Activated CD4-positive, alpha-beta T cell treated with anti-CD3 and anti-CD28 coated beads, Interleukin-2, Interleukin-6, amounts not matched to agents 100 ng/mL and 50 ng/mL, durations not matched to agents 16 hours and 8 hours (primary cell): ENCODE measurements at regions not wholly inside any gene's neighbourhood (a gene's known extent, or its start where the extent isn't known, plus 50 kb on each side); places are given as distances from the start of the nearest gene placed in this dataset.
"Not testable (repeated sequence)": the region's sequence is repeated elsewhere in the genome, so short reads cannot be mapped to it uniquely, and the experiment has no call there.

Source experiments
- DNase-seq: peaks from one replicate; pipeline ENCODE4 v3.0.0-alpha.2; 2020

DNA sequence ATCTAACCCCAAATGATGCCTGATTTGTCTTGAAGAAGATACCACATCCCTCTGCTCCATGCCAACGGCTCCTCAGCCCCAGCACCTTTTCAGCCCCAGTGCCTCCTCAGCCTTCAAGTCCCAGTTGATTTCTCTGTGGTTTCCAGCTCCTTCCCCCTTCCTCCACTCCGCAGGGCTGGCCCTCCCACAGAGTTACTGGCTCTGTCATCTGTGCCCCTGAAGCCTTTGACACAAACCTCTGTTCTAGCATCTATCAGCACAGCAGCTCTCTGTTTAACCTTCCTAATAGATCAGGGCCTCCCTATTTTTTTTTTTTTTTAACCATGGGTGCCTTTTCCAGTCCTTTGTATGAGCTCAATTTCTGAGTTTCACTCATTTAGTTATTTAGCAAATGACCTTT lies 201.3 kb upstream of the CXCR4 start:
- peak; percentile 36 for DNase-seq

DNA sequence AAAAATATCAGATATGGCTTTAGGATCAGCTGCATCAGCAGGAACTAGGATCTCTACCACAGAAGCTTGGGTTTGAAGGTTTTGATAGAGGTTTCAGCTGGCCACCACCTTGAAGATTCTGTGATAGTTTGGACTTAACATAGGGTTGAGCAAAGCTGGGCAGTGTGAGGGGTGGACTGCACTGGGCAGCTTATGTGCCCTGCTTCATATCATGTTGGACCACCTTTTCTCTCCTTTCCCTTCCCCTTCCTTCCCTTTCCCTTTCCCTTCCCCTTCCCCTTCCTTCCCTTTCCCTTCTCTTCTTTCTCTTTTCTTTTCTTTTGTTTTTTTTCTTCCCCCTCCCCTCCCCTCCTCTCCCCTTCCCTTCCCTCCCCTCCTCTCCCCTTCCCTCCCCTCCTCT lies 196.3 kb upstream of the CXCR4 start:
- no peak for DNase-seq

DNA sequence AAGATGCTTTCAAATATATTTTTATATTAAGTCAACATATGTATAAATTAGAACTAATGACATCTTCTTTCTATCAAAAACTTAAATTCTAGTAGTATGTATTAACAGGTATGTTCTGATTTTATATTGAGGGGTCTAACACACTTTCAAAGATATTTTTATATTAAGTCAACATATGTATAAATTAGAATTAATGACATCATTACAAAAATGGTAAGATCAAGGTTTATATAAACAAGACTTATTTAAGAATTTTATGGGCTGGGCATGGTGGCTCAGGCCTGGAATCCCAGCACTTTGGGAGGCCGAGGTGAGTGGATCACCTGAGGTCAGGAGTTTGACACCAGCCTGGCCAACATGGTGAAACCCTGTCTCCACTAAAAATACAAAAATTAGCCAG lies 194.6 kb upstream of the CXCR4 start:
- DNase-seq = not testable (repeated sequence)

DNA sequence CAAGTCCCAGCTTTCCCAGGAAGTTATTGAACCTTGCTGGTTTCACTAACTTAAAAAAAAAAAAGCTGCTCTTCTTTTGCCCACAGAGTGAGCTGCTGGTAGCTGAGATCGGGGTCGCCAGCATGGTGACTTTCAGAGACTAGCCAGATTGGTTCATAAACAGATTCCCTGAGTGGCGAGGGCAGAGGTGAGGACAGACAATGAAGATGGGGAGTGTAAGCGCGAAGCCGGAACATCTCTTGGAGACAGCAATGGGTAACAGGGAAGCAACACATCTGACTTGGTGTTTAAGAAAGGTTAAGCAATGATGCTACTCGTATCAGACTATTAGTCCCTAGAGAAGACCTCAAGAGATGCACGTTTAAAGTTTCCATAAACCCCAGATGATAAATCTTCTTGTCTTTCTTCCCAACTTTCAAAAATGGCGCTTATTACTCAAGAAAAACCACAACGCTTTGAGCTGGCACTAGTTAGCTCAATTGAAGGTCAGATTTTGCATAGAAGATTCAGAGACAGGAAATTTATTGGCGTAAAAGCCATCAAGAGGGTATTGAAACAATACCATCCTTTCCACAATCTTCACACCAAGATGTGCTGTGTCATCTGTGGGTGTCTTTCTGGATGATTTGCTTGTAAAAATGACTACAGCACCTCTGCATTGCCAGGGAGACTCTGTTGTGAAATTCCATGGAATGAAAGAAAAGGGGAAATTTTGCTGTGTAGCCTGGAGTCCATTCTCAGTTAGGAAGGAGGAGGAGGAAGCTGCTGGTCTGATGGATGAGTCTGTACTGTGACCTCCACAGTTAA lies 193.1 kb upstream of the CXCR4 start:
- DNase-seq = peak; percentile 62

DNA sequence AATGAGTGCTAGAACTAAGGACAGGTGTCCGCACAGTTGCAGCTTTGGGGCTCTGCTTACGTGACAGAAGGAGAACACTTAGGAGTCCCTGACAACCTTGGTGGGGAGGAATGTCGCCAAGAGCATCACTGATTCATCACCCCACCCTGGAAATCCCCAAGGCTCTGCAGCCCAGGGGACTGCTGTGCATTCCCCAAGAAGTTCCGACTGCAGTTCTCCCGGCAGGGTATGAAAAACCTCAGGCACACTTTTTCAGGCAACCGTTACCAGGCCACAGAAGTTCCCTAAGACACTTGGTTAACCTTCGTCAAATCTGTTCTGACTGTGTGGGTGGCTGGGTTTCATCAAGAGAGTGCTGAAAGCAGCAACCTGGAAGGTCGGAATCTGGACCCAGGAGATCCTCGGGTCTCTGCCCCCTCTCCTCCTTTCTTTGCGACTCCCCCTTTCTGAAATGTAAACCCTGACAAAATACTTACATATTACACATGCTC lies 192.1 kb upstream of the CXCR4 start:
- DNase-seq = peak; percentile 58

DNA sequence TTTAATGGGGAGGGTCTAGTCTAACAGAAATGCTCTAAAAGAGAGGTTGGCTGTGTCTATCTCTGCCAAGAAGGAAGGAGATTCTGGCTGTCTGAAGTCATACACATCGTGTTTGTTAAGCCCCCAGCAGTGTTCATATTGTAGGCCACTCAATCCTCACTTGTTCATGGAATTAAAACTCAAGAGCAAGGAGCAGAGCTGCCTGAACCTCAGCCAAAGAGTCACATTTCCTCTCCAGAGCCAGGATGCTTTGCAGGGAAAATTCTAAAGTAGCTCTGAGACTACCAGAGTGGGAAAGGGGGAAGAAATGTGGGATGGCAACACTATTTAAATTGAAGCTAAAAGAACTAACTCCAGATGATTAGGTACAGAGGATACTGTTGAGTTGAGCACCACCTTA lies 190.7 kb upstream of the CXCR4 start:
- DNase-seq = no peak

DNA sequence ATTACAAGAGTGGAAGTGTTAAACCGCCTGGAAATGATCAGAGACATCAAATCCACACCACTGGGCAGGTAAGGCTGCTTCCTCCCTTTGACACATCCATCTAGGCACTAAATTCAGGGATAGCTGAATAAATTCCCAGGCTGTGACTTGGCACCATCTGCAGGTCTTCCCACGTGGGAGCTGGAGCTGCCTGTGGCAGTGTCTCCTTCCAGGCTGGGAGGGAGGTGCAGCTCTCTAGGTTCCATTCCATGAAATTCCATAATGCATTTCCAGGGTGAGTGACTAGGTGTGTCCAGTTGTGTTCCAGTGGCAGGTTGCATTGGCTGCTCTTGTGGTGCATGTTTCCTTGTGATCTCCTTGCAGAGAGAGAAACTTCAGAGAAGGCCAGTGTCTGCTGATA lies 188.9 kb upstream of the CXCR4 start:
- DNase-seq = no peak

DNA sequence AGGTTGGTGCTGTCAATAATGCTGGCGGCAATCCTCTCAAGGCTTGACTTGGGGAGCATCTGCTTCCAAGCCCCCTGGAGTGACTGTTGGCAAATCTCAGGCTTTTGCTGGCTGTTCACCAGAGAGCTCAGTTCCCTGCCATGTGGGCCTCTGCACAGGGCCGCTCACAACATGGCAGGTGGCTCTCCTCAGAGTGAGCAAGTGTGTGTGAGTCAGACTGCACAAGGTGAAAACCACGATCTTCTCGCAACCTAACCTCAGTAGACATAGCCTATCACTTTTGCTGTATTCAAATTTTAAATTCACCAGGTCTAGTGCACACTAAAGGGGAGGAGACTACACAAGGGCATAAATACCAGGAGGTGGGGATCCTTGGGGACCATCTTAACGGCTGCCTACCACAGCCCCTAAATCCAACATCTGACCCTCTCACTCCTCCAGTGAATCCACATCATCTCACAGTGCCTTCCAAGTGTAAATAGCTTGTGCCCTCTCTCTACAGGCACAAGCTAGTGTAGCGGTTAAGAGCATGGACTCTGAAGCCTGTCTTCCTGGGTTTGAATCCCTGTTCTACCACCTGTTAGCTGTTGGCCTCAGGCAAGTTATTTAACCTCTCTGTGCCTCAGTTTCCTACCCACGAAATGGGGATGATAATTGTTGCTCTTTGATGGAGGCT lies 187.7 kb upstream of the CXCR4 start:
- peak; percentile 79 for DNase-seq

DNA sequence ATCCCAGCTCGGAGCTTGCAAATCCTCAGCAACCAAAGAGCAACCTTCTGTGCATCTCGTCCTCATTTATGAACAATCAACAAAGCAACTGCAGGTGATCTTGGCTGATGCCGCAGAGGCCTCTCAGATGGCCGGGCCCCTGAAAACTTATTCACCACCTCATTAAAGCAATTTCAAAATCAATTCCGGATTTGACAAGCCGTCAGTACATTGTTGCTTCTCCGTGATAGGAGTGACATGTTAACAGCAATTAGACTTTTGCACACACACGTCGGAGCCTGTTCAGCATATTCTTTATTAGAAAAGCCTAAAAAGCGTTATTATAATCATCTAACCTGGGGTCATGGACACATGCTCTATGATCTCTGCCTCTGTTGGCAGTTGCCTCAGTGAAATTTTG lies 183.1 kb upstream of the CXCR4 start:
- no peak for DNase-seq

DNA sequence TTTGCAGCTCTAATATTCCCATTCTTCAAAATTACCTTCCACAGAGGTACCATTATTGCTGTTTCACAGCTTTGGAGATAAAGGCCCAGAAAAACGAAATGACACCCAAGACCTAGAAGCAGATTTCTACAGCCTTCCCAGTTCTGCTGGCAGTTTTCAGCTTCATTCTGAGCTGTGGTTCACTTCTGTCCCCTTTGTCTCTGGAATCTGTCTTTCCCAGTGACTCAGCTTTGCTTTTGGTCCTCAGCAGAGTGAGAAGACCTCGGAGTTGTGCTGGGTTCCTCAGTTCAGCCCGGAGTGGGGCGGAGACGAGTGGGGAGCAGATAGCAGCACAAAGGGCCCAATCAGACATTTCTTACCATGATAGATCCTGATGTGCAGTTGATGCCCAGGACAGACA lies 180.7 kb upstream of the CXCR4 start:
- DNase-seq = no peak

DNA sequence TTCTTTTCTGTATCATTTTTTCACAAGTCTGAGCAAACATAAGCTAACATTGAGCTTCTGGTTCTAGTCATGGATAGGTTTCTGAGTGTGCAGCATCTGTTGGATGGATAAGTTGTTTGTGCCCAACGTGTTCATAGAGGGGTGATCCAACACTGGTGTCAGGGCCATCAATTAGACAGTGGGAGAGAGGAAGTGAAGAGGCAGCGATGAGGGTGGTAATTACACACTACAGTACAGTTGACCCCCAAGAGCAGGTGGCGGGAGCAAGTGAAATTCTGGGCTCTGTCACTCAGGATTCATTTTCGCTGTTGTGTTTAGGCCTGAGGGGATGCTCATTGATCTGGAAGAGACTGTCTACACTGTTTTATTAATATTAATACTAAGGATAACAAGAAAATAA lies 180.0 kb upstream of the CXCR4 start:
- no peak for DNase-seq

DNA sequence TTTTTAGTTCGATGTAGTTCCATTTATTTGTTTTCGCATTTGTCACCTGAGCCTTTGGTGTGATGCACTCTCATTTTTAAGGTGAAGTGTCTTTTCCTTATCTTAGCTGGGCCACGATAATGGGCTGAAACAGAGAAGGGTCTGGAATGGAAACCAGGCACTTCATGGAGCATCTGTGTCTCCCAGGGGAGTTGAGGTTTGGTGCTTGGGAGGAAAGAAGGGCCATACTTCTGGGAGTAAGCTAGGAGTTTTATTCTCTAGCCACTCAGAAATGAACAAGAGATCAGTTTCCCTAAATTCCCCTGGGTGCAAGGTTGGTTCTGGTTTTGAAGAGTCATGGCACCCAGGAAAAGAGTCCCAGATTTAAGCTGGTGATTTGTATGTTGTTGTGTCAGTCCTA lies 179.4 kb upstream of the CXCR4 start:
- DNase-seq = no peak

DNA sequence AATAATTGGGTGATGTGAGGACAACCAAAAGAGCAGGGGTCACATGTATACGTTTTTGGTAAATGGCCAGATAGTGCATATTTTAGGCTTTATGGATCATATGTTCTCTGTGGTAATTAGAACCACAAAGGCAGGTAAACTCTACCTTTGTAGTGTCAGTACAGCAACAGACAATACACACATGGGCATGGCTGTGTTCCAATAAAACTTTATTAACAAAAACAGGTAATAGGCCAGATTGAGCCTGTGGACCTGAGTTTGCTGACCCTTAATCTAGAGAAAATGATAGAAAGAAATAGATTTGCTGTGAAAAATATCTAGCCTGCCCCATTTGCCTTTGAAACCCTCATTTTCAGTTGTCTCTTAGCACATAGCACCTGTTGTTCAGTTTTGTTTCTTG lies 177.2 kb upstream of the CXCR4 start:
- DNase-seq = no peak

DNA sequence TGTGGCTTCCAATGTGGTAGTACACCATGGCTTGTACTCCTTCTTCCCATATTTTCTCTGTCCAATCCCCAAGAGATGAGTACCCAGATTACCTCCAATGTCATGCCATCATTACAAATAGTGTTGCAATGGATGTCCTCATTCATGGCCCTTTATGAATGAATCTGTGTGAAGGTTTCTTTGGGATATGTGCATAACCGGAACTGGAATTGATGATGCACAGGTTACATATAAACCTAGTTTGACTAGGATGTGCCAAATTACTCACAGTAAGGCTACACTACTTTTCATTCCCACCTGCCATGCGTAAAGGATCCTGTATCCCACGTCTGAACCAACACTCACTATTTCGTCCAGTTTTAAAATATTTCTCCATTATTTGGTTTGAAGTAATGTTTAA lies 173.9 kb upstream of the CXCR4 start:
- DNase-seq = no peak

DNA sequence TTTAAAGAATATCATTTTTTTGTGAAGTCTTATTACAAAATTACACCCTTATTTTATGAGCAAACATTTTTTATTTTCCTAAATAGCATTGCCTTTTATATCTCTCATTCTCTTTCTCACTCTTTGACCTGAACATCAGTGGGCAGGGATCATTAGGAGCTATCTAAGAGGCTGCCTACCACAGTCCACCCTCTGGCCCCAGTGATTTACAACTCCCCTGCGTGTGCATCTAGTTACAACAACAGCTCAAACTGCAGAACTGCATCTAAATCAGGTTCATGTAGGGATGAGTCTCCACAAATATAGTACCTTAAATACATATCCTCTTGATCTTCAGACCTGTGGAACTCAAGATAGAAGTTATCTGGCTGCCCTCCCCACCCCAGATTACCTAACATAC lies 172.4 kb upstream of the CXCR4 start:
- no peak for DNase-seq

DNA sequence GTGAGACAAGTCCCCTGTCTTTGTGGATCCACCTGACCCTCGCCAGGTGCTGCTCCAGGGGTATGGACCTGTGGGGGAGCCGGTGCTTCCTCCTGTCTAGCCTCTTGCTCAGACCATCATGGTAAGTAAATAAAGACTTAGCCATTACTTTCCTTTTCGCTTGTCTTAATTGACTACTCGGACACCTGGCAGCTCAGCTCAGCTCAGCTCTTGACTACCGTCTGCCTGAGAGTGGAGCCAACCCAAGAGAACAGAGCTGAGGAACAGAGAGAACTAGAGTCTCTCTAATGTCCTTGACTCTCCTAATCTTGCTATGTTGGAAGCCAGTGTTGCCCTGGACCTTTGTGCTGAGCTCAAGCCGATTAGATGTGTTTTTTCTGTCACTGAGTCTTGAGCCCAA lies 170.3 kb upstream of the CXCR4 start:
- DNase-seq = no peak

DNA sequence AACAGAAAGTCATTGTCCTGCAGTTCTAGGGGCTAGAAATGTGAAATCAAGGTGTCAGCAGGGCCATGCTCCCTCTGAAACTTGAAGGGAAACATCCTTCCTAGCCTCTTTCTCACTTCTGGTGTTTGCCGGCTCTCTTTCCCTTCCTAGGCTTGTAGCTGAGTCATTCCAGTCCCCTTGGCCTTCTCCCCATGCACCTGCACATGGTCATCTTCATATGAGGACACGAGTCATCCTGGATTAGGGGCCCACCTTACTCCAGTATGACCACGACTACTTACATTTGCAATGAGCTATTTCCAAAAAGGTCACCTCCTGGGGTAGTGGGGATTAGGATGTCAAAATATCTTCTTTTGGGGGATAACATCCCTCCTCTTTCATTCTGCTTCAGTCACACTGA lies 168.5 kb upstream of the CXCR4 start:
- no peak for DNase-seq

DNA sequence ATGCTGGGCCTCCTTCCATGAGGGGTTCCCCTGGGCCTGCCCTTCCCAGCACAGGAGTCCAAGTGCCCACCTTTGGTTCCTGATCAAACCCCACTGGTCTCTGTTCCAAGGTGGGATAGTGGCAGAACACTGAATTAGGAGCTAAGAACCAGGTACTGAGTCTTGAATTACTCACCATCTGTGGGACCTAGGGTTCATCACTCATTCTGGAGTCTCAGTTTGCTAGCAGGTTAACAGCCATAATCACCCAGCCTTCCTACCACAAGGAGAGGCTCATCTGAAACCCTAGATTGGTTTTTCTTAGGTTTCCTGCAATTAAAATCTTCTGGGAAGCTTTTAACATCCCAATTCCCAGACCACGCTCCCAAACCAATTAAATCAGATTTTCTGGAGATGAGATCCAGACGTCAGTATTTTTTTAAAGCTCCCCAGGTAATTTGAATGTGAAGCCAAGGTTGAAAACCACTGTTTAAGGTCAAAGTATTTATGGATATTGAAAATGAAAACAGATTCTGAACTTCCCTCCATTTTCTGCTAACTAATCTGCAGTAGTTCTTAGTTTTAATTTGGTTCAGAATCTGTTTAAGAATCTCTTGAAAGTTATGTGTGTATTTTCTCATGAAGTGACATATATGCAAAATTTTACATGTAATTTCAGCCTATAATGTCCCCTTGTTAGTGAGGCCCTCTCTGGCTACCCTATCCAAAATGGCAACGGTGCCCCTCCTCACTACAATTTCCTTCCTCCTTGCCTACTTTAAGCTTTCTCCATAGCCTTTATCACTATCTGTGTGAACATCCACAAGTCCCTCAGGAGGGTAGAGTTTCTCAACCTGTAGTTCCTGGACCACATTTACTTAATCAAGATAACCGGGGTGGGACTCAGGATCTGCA lies 166.5 kb upstream of the CXCR4 start:
- no peak for DNase-seq

DNA sequence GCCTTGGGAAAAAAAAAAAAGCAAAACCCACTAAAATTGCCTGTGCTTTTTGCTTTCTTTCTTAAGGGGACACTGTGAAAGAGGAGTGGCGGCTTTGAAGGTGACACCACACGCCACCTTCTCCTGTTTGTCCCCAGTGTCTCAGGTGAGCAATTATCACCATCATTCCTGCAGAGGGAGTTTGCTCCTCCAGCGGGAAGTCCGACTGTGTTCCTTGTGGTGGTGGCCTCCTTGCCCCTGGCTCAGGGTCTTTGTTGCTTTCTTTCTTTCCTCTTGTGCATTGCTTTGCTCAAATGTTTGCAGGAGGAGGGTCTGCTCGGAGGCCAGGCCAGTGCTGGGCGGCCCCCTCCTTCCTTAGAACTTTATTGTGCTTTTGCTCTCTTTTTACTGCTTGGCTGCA lies 164.3 kb upstream of the CXCR4 start:
- no peak for DNase-seq

DNA sequence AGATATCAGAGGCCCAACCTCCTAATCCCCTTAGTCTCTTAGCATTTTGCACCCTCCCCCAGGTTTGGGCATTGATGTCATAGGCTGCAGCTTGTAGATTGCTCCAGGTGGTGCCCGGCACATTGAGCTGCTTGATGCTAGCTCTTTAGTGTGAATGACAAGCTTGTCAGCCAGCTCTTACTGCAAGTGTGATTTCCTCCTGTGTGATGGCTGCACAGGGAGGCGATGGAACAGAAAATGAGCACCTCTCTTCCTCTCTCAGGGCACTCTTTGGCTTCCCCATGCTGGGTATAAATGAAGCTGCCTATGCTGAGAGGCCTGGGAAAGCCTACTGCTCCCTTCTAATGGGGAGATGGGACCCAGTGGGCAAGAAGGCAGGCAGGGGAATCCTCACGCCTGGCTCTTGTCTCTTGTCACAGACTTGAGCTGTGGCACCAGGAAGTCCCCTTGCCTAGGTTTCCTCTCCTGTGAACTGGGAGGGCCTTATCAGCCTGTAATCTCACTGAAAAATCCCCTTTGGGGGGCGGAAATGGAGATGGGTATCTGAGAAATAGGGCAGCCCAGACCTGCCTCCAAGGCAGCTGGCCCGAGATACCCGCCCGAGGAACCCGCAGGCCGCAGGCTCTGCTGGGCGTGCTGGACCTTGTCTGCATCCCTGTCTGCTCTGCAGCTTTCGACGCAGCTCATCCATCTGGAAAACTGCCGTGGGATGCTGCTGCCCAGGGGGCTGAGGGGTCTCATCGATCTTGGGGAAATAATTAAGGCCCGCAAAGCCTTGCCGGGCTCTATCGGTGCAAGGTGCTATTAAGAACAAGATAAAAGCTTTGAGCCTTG lies 163.5 kb upstream of the CXCR4 start:
- DNase-seq = peak; percentile 57

DNA sequence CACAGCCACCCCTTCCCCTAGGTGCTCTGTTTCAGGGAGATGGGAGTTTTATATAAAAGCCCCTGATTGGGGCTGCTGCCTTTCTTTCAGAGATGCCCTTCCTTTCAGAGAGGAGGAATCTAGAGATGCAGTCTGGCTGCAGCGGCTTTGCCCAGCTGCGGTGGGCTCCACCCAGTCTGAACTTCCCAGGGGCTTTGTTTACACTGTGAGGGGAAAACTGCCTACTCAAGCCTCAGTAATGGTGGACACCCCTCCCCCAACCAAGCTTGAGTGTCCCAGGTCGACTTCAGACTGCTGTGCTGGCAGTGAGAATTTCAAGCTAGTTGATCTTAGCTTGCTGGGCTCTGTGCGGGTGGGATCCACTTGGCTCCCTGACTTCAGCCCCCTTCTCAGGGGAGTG lies 148.4 kb upstream of the CXCR4 start:
- not testable (repeated sequence) for DNase-seq

DNA sequence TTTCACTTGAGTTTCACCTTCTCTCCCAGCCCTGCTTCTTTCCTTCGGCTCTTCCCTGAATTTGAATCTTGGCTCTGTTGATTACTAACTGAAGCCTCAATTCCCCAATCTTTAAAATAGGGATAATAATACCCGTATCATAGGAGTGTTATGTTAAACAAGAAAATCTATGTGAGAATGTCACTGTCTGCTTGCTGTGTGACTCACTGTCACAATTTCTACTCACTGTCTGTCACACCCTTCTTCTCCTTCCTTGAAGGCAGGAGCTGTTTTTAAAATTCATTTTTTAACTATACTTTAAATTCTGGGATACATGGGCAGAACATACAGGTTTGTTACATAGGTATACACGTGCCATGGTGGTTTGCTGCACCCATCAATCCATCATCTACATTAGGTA lies 141.6 kb upstream of the CXCR4 start:
- no peak for DNase-seq

DNA sequence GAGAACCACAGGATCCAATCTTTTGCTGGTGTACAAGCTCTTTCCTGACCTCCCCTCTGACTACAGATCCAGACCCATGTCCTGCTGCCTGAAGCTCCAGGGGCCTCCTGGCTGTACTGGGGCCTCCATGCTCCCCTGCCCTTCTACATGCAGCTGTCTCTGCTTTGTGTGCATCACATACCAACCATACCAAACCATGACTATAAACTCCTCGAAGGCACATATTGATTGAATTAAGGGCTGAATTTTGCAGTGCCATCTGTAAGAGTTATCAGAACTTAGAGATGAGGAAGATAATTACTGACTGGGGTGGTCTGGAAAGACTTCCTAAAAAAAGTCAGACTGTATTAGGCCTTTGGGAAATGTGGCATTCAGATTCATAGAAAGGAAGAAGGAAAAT lies 139.9 kb upstream of the CXCR4 start:
- DNase-seq = no peak
